ENCODE measurements at regions not wholly inside any gene's neighbourhood (a gene's known extent, or its start where the extent isn't known, plus 50 kb on each side); places are given as distances from the start of the nearest gene placed in this dataset.
A peak's percentile ranks its signal among the peaks of the same experiment; 100 is the strongest.

- no peak overlapping the region for H3K27ac Mint-ChIP-seq
- H3K36me3 Mint-ChIP-seq (ENCODE audit: low read depth) = no peaks in the 10 kb centered on the region
- H3K27me3 Mint-ChIP-seq (ENCODE audit: low read depth) = no peaks in the 10 kb centered on the region
- peaks cover 24% of the 10 kb centered on the region for H3K4me1 Mint-ChIP-seq
- no peak overlapping the region for H3K4me3 Mint-ChIP-seq
- peaks cover 7% of the 10 kb centered on the region for H3K9me3 Mint-ChIP-seq
- no peak for TF ChIP-seq CTCF (IDR thresholded peaks at IDR 0.05; ENCODE audit: unreplicated experiment in 3 of 3)
These were observed 505.9 kb upstream of the BTBD3 start for GRCh38 chr20:11411765-11412164.

GRCh38 chr20:11426948-11427347, 490.7 kb upstream of the BTBD3 start:
- no peaks in the 10 kb centered on the region for H3K36me3 Mint-ChIP-seq (ENCODE audit: low read depth)
- H3K27ac Mint-ChIP-seq = peak overlapping the region in 2 of 3 experiments; percentile 11 to 19
- H3K4me3 Mint-ChIP-seq = no peak overlapping the region
- no peak for TF ChIP-seq CTCF (IDR thresholded peaks at IDR 0.05; ENCODE audit: unreplicated experiment in 3 of 3)
- H3K4me1 Mint-ChIP-seq = peaks cover 26% of the 10 kb centered on the region
- H3K9me3 Mint-ChIP-seq = peaks cover under 1% of the 10 kb centered on the region
- H3K27me3 Mint-ChIP-seq (ENCODE audit: low read depth) = no peaks in the 10 kb centered on the region

- Mint-ChIP-seq H3K36me3 (ENCODE audit: low read depth) (no peaks in the 10 kb centered on the region), H3K27ac (peak overlapping the region in 2 of 3 experiments; percentile 1 to 31), H3K9me3 (no peaks in the 10 kb centered on the region), H3K4me3 (no peak overlapping the region), H3K4me1 (peaks cover 26% of the 10 kb centered on the region), H3K27me3 (ENCODE audit: low read depth) (no peaks in the 10 kb centered on the region)
- no peak for TF ChIP-seq CTCF (IDR thresholded peaks at IDR 0.05; ENCODE audit: unreplicated experiment in 3 of 3)
These were observed 488.5 kb upstream of the BTBD3 start for GRCh38 chr20:11429168-11429567.

GRCh38 chr20:11429889-11430519, 487.7 kb upstream of the BTBD3 start:
- H3K4me1 Mint-ChIP-seq = peaks cover 26% of the 10 kb centered on the region
- H3K4me3 Mint-ChIP-seq = no peak overlapping the region
- H3K27me3 Mint-ChIP-seq (ENCODE audit: low read depth) = no peaks in the 10 kb centered on the region
- peaks cover 3% of the 10 kb centered on the region for H3K36me3 Mint-ChIP-seq (ENCODE audit: low read depth)
- H3K27ac Mint-ChIP-seq = peak overlapping the region in 2 of 3 experiments; percentile 31 to 59
- H3K9me3 Mint-ChIP-seq = peaks cover 7% of the 10 kb centered on the region
- TF ChIP-seq CTCF (IDR thresholded peaks at IDR 0.05; ENCODE audit: unreplicated experiment in 3 of 3) = no peak

GRCh38 chr20:11430652-11431051, 487.0 kb upstream of the BTBD3 start:
- H3K9me3 Mint-ChIP-seq = peaks cover 12% of the 10 kb centered on the region
- no peak for TF ChIP-seq CTCF (IDR thresholded peaks at IDR 0.05; ENCODE audit: unreplicated experiment in 3 of 3)
- H3K36me3 Mint-ChIP-seq (ENCODE audit: low read depth) = peaks cover 4% of the 10 kb centered on the region
- H3K27ac Mint-ChIP-seq = peak overlapping the region in 2 of 3 experiments; percentile 31 to 59
- H3K27me3 Mint-ChIP-seq (ENCODE audit: low read depth) = no peaks in the 10 kb centered on the region
- no peak overlapping the region for H3K4me3 Mint-ChIP-seq
- H3K4me1 Mint-ChIP-seq = peaks cover 26% of the 10 kb centered on the region

- Mint-ChIP-seq H3K9me3 (peaks cover 16% of the 10 kb centered on the region), H3K27me3 (ENCODE audit: low read depth) (no peaks in the 10 kb centered on the region), H3K4me1 (peaks cover 26% of the 10 kb centered on the region), H3K36me3 (ENCODE audit: low read depth) (peaks cover 8% of the 10 kb centered on the region), H3K27ac (no peak overlapping the region), H3K4me3 (no peak overlapping the region)
- no peak for TF ChIP-seq CTCF (IDR thresholded peaks at IDR 0.05; ENCODE audit: unreplicated experiment in 3 of 3)
These were observed 486.1 kb upstream of the BTBD3 start for GRCh38 chr20:11431621-11432020.

Measured in nephron (organoid).